Upper lobe of left lung (tissue), 6 donors: ENCODE measurements at regions not wholly inside any gene's neighbourhood (a gene's known extent, or its start where the extent isn't known, plus 50 kb on each side); places are given as distances from the start of the nearest gene placed in this dataset.

Source experiments
- ATAC-seq, 2 donors: fragments of 200-7000 bp; cut with Tn5 transposase; one replicate each; pipeline ENCODE4 v1.9.1; 2022; ENCODE audit warnings: mild to moderate bottlenecking in 2 of 2, moderate library complexity in 2 of 2; ENCODE audit not compliant: low FRiP score in 2 of 2
- DNase-seq, 2 donors: peaks; one replicate each; pipeline ENCODE4 v3.0.0-alpha.2; 2019 to 2020
- H3K27ac ChIP-seq, 4 donors: fragments of 200-600 bp; sonication (generic); one replicate each; pipeline ENCODE4 v1.5.1; 2016 to 2019
- H3K27me3 ChIP-seq, 4 donors: fragments of 200-600 bp; sonication (generic); one replicate each; pipeline ENCODE4 v1.5.1; 2017 to 2019
- H3K36me3 ChIP-seq, 4 donors: fragments of 200-600 bp; sonication (generic); one replicate each; pipeline ENCODE4 v1.5.1; 2016 to 2019
- H3K4me1 ChIP-seq, 4 donors: fragments of 200-600 bp; sonication (generic); one replicate each; pipeline ENCODE4 v1.5.1; 2018 to 2019
- H3K4me3 ChIP-seq, 4 donors: fragments of 200-600 bp; sonication (generic); one replicate each; pipeline ENCODE4 v1.5.1; 2017 to 2019; ENCODE audit warnings: mild to moderate bottlenecking in 2 of 4, moderate library complexity in 1 of 4
- H3K9me3 ChIP-seq, 4 donors: fragments of 200-600 bp; sonication (generic); one replicate each; pipeline ENCODE4 v1.5.1; 2018 to 2019
- CTCF ChIP-seq, 6 experiments: fragments of 450-650 bp in 4 of 6; fragments of 200-600 bp in 2 of 6; sonication (generic) in 2 of 6; IDR thresholded peaks; one replicate each; pipeline ENCODE4 v1.5.1; 2016 to 2019; ENCODE audit warnings: antibody characterized with exemption in 6 of 6
- EP300 ChIP-seq, 4 donors: sonication (generic); formaldehyde crosslinking; IDR thresholded peaks; one replicate each; pipeline ENCODE4 v1.5.1; 2017; ENCODE audit warnings: antibody characterized with exemption in 4 of 4, control low read depth in 2 of 4
- POLR2A ChIP-seq, 4 donors: fragments of 450-650 bp; IDR thresholded peaks; one replicate each; pipeline ENCODE4 v1.5.1; 2016 to 2017; ENCODE audit warnings: antibody characterized with exemption in 4 of 4, mild to moderate bottlenecking in 2 of 4
- POLR2AphosphoS5 ChIP-seq, 2 donors: sonication (generic); formaldehyde crosslinking; IDR thresholded peaks; one replicate each; pipeline ENCODE4 v1.5.1; 2017; ENCODE audit warnings: antibody characterized with exemption in 2 of 2
- WGBS, 2 donors: methylation state at CpG; one replicate each; pipeline ENCODE4 v1.1.5; 2017 to 2018; 5-methylcytosine and 5-hydroxymethylcytosine counted together
- donor health status: DM: no; HTN: no; CAD: no; lungs with moderate emphysema.
- donor health status: DM: no; HTN: yes; CAD: no; lungs with severe emphysema.

GRCh38 chr1:37096523-37096922 is 62.2 kb upstream of the GRIK3 start:
- H3K27me3 ChIP-seq = no peaks in the 10 kb centered on the region
- H3K9me3 ChIP-seq = no peaks in the 10 kb centered on the region
- WGBS, 2 donors = 58 to 79% methylated on average over 6 of the region's 6 CpGs
- H3K4me1 ChIP-seq = no peaks in the 10 kb centered on the region
- no peak for ATAC-seq
- DNase-seq = no peak
- TF ChIP-seq POLR2A (IDR thresholded peaks at IDR 0.05) = no peak
- TF ChIP-seq POLR2AphosphoS5 (IDR thresholded peaks at IDR 0.05) = no peak
- H3K27ac ChIP-seq = no peak overlapping the region
- no peak overlapping the region for H3K4me3 ChIP-seq
- H3K36me3 ChIP-seq = no peaks in the 10 kb centered on the region

GRCh38 chr1:37097731-37098130 is 63.4 kb upstream of the GRIK3 start:
- DNase-seq = no peak
- Histone ChIP-seq H3K27ac (no peak overlapping the region), H3K4me3 (no peak overlapping the region), H3K27me3 (no peaks in the 10 kb centered on the region), H3K9me3 (no peaks in the 10 kb centered on the region), H3K4me1 (no peaks in the 10 kb centered on the region), H3K36me3 (no peaks in the 10 kb centered on the region)
- no peak for ATAC-seq
- 78 to 82% methylated on average over 3 to 7 of the region's 7 CpGs for WGBS, 2 donors
- TF ChIP-seq CTCF (IDR thresholded peaks at IDR 0.05) (no peak), POLR2AphosphoS5 (IDR thresholded peaks at IDR 0.05) (no peak), EP300 (IDR thresholded peaks at IDR 0.05) (no peak), POLR2A (IDR thresholded peaks at IDR 0.05) (no peak)

DNA sequence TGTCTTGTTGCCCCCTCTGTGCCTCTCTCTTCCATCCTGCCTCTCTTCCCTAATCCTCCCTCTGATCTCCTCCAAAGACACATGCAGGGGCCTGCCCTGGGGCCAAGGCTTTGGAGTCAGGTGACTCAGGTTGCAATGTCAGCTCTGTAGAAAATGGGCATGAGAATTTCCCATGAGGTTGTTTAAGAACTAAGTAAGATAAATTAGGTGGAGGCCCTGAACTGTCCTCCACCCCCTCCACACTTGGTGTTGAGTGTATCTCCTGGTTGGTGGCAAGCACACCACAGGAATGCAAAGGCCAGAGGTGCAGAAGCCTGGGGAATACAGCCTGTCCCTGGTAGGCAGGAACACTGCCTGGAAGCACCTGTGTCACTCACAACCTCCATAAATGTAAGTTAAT is 63.9 kb upstream of the GRIK3 start:
- DNase-seq (no peak), ATAC-seq (no peak)
- H3K4me1 ChIP-seq = no peaks in the 10 kb centered on the region
- TF ChIP-seq EP300 (IDR thresholded peaks at IDR 0.05) (no peak), CTCF (IDR thresholded peaks at IDR 0.05) (no peak), POLR2A (IDR thresholded peaks at IDR 0.05) (no peak), POLR2AphosphoS5 (IDR thresholded peaks at IDR 0.05) (no peak)
- no peak overlapping the region for H3K27ac ChIP-seq
- H3K9me3 ChIP-seq = no peaks in the 10 kb centered on the region
- H3K36me3 ChIP-seq = no peaks in the 10 kb centered on the region
- no peaks in the 10 kb centered on the region for H3K27me3 ChIP-seq
- no peak overlapping the region for H3K4me3 ChIP-seq

DNA sequence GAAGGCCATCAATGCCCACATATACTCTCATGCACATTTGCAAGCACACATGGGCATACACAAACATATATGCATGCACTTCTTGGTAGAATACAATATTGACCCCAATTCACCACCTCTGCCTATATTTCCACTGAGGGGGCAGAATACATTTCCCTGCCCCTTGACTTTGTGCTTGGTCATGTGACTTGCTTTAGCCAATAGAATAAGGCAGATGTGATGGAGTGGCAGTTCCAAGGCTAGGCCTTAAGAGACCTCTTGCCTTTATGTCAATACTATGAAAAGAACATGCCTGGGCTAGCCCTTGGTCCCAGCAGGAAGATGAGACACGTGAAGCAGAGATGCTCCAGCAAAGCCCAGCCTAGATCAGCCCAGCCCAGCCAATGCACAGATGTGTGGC is 66.0 kb upstream of the GRIK3 start:
- H3K27ac ChIP-seq = no peak overlapping the region
- no peak for ATAC-seq
- TF ChIP-seq EP300 (IDR thresholded peaks at IDR 0.05) = no peak
- TF ChIP-seq CTCF (IDR thresholded peaks at IDR 0.05) = no peak
- no peak for TF ChIP-seq POLR2A (IDR thresholded peaks at IDR 0.05)
- TF ChIP-seq POLR2AphosphoS5 (IDR thresholded peaks at IDR 0.05) = no peak
- H3K36me3 ChIP-seq = no peaks in the 10 kb centered on the region
- H3K9me3 ChIP-seq = no peaks in the 10 kb centered on the region
- no peak overlapping the region for H3K4me3 ChIP-seq
- 50 to 56% methylated on average over 1 of the region's 1 CpG for WGBS, 2 donors
- H3K4me1 ChIP-seq = no peaks in the 10 kb centered on the region
- DNase-seq = no peak
- no peaks in the 10 kb centered on the region for H3K27me3 ChIP-seq

- ATAC-seq = no peak
- WGBS, 2 donors = 66 to 76% methylated on average over 2 of the region's 2 CpGs
- Histone ChIP-seq H3K27ac (no peak overlapping the region), H3K9me3 (no peaks in the 10 kb centered on the region), H3K4me1 (no peaks in the 10 kb centered on the region), H3K36me3 (no peaks in the 10 kb centered on the region), H3K27me3 (no peaks in the 10 kb centered on the region), H3K4me3 (no peak overlapping the region)
- no peak for TF ChIP-seq EP300 (IDR thresholded peaks at IDR 0.05)
- no peak for TF ChIP-seq CTCF (IDR thresholded peaks at IDR 0.05)
- TF ChIP-seq POLR2A (IDR thresholded peaks at IDR 0.05) = no peak
- no peak for TF ChIP-seq POLR2AphosphoS5 (IDR thresholded peaks at IDR 0.05)
- no peak for DNase-seq
Measured at GRCh38 chr1:37102656-37103382, 68.5 kb upstream of the GRIK3 start.
